ENCODE measurements at regions not wholly inside any gene's neighbourhood (a gene's known extent, or its start where the extent isn't known, plus 50 kb on each side); places are given as distances from the start of the nearest gene placed in this dataset.
"Not testable (repeated sequence)": the region's sequence is repeated elsewhere in the genome, so short reads cannot be mapped to it uniquely, and the experiment has no call there.

DNA sequence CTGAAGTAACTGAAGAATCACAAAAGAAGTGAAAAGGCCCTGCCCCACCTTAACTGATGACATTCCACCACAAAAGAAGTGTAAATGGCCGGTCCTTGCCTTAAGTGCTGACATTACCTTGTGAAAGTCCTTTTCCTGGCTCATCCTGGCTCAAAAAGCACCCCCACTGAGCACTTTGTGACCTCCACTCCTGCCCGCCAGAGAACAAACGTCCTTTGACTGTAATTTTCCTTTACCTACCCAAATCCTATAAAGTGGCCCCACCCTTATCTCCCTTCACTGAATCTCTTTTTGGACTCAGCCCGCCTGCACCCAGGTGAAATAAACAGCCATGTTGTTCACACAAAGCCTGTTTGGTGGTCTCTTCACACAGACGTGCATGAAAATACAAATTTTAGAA lies 549.9 kb upstream of the ADGRL2 start:
- not testable (repeated sequence) for DNase-seq

- not testable (repeated sequence) for DNase-seq
Observed at GRCh38 chr1:81245084-81245715, 555.5 kb upstream of the ADGRL2 start.

DNA sequence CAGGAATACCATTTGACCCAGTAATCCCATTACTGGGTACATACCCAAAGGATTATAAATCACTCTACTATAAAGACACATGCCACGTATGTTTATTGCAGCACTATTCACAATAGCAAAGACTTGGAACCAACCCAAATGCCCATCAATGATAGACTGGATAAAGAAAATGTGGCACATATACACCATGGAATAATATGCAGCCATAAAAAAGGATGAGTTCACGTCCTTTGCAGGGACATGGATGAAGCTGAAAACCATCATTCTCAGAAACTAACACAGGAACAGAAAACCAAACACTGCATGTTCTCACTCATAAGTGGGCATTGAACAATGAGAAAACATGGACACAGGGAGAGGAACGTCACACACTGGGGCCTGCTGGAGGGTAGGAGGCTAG lies 556.1 kb upstream of the ADGRL2 start:
- DNase-seq: not testable (repeated sequence)

- no peak for DNase-seq
Observed at GRCh38 chr1:81242103-81242502, 558.6 kb upstream of the ADGRL2 start.

DNA sequence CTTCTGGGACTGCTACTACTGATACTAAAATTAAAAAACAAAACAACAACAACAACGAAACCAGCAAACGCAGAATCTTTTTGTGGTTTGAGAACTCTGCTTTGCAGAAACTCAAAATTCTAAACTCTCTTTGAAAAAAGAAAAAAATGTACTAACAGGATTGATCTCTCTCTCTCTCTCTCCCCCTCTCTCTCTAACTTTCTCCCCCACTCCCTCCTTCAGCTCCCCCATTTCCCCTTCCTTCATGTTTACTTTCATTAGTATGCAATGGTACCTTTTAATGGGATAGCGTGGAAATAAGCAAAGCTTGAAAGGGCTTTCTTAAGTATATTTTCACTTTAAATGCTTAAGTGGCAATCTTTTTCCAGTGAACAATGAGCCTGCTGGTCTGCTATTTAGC lies 562.6 kb upstream of the ADGRL2 start:
- DNase-seq: no peak

DNA sequence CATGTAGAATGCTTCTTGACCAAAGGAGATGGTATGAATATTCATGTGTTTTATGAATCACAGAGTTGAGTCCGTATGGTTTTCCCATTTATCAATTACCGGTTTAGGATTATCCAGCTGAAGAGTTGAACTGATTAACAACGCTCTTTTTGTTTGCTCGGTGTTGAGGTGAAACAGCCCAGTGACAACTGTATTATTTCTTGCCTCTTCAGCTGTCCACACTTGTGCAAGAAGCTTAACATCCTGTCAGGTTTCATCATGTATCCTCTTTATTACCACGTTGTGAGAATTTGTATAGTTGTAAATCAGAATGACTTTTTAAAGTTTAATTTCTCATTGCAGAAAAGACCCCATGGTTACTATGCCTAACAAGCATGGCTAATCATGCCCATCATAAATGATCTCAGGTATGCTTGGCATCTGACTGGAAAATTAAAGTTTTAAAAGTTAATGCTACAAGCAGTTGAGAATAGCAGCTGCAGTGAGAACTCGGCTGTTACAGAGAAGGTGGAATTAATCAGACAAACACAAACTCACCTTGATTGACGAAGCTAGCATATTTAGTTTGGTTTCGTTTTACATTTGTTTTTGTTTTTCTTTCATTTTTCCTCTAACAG lies 563.2 kb upstream of the ADGRL2 start:
- DNase-seq: peak; percentile 30

GRCh38 chr1:81234237-81234636 lies 566.5 kb upstream of the ADGRL2 start:
- no peak for DNase-seq

GRCh38 chr1:81233591-81233990 lies 567.1 kb upstream of the ADGRL2 start:
- DNase-seq: no peak

DNA sequence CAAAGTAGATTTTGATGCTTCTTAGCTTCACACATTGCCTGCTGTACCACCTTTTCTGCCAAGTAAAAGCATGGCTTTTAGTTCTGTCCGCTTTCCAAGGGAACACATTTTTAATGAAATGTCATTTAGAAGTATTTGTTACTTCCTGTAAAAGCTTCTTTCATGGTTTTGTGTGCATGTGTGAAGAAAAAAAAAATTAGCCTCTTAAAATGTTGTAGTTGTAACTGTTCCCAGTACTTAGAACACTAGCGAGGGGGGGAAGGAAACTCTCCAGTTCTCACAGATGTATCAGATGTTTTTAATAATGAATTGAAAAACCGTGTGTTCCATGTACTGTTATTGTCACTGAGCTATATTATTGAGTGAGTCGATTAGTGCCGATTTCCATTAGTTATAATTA lies 568.3 kb upstream of the ADGRL2 start:
- peak; percentile 45 for DNase-seq

GRCh38 chr1:81231729-81232038 lies 569.0 kb upstream of the ADGRL2 start:
- peak; percentile 9 for DNase-seq

GRCh38 chr1:81230983-81231728 lies 569.6 kb upstream of the ADGRL2 start:
- no peak for DNase-seq

- no peak for DNase-seq
Observed at GRCh38 chr1:81228926-81229325, 571.8 kb upstream of the ADGRL2 start.

- DNase-seq: no peak
Observed at GRCh38 chr1:81226603-81226928, 574.2 kb upstream of the ADGRL2 start.

DNA sequence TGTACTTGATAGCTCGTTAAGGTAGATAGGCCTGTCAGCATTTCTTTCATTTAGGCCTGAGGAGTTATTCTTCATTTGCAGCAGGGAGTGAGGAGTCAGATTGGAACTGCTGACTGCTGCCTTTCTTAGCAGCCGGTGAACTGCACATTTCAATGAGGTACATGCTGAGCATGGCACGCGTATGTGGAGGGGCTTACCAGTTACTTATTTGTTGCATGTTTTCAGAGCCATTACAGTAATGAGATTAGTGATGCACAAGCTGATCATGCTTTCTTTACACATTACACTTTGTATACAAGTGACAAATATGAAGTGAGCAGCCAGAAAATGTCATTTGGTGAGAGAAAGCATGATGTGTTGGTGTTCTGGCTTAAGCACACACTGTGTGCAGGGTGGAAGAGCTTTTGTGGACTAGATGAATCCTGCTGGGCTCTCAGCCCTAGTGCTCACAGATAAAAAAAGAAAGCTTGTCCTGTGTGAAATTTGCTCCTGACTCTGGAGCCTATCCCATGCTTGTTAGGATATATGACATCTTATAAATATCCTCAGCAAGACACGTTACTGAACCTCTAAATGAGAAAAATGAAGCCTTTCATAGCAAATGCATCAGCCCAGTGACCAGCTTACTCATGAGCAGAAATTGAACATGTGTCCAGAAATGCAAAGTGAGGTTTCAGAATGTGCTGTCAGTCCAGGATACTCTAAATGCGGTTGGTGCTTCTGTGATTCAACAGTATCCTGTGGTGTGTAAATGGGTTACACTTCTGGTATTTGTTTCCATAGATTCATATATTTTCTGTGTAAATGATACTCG lies 574.7 kb upstream of the ADGRL2 start:
- DNase-seq: no peak

DNA sequence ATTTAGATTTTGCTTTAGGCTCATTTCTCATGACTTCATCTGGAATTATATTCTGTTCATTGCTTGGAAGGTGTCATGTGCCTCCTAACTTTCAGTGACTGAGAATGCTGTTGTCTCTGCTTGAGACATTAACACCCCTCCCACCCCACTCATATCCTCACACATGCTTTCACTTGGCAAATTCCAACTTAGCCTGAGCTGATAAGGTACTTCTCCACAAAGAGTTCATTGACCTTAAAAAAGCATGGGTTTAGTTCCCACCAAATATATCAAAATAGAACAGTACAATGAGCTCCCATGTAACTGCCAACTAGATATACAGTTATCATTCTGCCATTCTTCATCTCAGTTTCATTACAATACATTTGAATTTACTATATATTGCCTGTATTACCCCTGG lies 576.5 kb upstream of the ADGRL2 start:
- no peak for DNase-seq

DNA sequence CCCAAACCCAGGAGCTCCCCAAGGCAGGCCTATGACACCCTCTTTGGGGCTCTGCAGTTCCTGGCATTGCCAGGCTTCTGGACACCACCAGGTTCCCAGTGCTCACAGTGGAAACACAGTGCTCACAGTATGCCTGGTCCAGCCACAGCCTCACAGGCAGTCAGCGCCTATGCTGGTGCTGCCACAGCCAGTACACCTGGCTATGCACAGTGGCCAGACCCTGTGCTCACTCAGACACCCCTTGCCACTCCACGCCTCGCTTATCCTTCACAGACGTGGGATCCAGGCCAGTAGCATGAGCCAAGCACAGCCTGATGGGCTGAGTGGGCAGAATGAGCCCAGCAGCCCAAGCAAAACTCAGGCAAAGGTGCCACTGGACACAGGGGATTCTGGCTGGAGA lies 579.2 kb upstream of the ADGRL2 start:
- DNase-seq: no peak

- DNase-seq: no peak
Observed at GRCh38 chr1:81220614-81221071, 580.1 kb upstream of the ADGRL2 start.

DNA sequence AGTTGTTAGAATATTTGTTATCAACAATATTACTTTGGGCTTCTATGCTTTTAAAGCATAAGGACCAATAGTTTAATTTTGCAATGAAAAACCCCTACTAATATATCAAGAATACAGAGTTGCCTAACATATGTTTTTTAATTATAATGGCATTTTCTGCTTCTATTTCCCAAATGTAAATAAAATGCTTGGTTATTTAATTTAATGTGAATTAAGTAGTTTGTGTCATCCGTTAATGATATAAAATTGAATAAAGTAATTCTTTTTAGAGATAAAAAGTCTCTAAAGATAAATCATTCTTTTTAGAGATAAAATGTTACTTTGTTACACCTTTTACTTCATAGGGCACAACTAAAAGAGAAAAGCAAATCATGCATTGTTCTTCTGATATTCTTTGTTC lies 583.7 kb upstream of the ADGRL2 start:
- no peak for DNase-seq

DNA sequence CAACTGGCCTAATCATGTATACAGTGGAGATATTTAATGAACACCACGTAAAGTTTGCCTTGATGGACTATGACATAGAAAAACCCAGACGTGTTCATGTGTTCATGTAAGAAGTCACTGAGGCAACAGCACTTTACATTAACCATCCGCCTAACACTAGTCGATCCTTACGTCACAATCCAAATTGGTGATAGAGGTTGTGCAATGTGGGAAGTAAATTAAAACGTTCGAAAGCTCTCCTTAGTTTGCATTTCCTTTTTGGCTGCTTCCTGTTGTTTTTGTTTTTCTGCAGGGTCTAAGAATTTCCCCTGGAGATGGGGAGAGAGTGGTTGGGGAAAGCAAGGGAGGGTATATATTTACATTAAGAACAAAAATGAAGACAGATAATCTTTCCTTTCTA lies 587.5 kb upstream of the ADGRL2 start:
- no peak for DNase-seq

DNA sequence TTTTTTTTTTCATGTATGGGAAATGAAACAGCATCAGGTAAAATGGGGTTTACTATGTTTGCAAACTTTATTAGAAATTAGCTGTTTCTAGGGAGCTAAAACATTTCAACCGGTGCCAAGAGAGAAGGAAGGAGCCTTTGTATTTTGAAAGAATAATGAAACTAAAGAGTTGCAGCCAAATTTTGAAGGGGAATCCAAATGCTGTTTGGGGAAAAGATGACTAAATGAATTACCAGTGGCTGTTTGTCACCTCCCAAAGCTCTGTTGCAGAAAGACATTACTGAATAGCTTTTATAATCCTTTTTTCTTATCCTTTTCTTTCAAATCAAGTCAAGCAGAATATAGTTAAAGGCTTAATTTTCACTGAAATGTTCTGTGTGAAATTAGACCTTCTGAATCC lies 591.3 kb upstream of the ADGRL2 start:
- no peak for DNase-seq

DNA sequence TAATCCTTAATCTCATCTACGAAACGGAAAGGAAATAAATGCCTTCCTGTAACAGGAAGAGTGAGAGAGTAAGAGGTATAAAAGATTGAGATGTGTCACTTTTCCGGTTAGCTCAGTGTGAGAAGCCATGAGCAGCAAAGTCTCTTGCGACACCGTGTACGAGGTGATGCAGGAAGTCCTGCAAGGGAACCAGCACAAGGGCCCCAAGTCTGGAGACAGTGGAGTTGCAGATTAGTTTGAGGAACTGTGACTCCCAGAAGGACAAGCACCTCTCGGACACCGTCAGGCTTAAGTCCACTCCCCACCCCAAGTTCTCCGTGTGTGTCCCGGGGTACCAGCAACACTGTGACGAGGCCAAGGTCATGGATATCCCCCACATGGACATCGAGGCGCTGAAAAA lies 592.3 kb upstream of the ADGRL2 start:
- no peak for DNase-seq

DNA sequence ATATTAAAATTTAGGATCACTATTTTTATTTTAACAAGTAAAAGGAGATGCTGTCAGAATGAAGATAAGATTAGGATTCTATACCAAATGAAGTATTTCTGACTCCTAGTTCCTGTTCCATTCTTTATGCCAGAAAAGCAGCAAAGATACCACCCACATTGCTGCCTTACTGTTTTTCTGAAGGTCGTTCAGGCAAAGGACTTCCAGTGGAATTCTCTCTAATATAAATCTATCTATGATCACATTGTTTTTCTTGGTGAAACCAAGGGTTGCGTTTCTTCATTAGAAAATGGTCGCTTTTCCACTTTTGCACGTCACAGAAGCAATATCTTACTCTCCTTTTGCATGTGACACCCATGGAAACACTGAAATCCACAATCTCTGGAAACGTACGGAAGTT lies 594.8 kb upstream of the ADGRL2 start:
- no peak for DNase-seq

DNA sequence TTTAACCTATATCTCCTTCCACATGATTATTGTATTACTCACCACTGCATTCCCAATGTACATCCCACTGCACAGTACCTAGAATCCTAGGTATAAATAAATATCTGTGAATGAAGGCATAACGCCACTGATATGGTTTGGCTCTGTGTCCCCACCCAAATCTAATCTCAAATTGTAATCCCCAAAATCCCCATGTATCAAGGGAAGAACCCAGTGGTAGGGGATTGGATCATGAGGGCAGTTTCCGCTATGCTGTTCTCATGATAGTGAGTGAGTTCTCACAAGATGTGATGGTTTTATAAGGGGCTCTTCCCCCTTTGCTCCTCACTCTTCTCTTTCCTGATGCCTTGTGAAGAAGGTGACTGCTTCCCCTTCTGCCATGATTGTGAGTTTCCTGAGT lies 599.0 kb upstream of the ADGRL2 start:
- no peak for DNase-seq

GRCh38 chr1:81197591-81197990 lies 603.1 kb upstream of the ADGRL2 start:
- no peak for DNase-seq
